HG02763 (cell line): ENCODE measurements at regions not wholly inside any gene's neighbourhood (a gene's known extent, or its start where the extent isn't known, plus 50 kb on each side); places are given as distances from the start of the nearest gene placed in this dataset.
A peak's percentile ranks its signal among the peaks of the same experiment; 100 is the strongest.
"Not testable (repeated sequence)": the region's sequence is repeated elsewhere in the genome, so short reads cannot be mapped to it uniquely, and the experiment has no call there.

Experiments used
- ATAC-seq: cut with Tn5 transposase; IDR thresholded peaks from one replicate; pipeline ENCODE4 v1.9.1; 2021; ENCODE audit warnings: mild to moderate bottlenecking, moderate library complexity; ENCODE audit not compliant: unreplicated experiment

GRCh38 chr1:166488327-166488726 is 321.5 kb upstream of the FAM78B start:
- no peak for ATAC-seq

DNA sequence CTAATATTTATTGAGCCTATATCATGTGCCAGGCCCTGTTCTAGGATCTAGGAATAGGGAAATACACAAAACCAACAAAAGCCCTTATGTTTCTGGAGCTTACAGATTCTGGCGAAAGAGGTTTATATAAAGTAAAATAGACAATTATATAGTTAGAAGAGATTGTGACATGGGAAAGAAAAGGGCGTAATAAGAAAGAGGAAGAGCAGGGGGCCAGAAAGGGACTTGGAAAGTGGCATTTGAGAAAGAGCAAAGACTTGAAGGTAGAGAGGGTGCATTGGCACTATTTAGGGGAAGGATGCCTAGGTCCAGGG is 322.5 kb upstream of the FAM78B start:
- no peak for ATAC-seq

GRCh38 chr1:166489670-166490436 is 323.1 kb upstream of the FAM78B start:
- ATAC-seq = peak; percentile 84

- ATAC-seq = no peak
Observed at GRCh38 chr1:166490437-166490991, 323.7 kb upstream of the FAM78B start.

GRCh38 chr1:166493765-166494164 is 327.0 kb upstream of the FAM78B start:
- not testable (repeated sequence) for ATAC-seq

DNA sequence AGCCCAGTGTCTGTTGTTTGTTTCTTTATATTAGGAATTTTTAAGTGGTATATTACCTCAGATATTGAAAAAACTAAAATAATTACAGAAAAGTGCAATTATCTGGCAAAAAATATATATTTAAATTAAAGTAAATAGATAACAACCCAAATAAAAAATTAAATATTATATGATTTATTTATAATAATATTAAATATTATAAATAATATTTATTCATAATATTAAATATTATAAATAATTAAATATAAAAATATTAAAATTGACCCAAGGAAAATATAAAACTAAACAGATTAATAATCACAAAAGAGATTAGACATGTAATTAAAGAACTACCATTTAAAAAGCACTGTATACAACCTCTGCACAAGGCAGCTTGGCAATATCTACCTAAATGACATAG is 331.9 kb upstream of the POGK start:
- no peak for ATAC-seq

DNA sequence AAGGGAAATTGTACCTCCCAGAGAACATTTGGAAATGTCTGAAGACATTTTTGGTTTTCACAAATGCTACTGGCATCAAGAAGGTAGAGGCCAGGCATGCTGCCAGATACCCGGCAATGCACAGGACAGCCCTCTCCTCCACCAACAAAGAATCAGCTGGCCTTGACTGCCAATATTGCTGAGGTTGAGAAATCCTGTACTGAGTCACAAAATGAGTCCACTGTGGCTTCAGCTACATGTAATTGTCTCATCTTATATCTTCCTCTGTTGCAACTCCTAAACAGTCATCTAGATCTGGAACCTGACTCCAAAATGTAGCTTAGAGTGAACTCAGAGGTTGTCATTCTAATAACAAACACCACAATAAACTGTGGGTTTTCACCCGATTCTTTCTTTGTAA is 327.5 kb upstream of the POGK start:
- no peak for ATAC-seq

DNA sequence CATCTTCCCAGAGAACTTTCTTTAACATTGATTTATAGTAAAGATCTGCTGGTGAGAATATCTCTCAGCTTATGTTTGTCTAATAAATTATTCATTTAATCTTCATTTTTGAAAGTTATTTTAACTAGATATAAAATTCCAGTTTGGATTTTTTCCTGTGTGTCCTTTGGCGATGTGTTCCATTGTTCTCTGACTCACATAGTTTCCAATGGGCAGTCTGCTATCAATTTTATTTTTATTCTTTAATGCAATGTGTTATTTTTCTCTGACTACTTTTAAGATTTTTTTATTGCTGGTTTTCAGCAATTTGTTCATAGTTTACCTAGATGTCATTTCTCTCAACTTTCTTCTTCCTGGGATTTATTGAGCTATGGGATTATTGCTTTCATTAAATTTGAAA is 325.2 kb upstream of the POGK start:
- ATAC-seq = no peak

- no peak for ATAC-seq
Observed at GRCh38 chr1:166527752-166528151, 311.5 kb upstream of the POGK start.

GRCh38 chr1:166538646-166539045 is 300.6 kb upstream of the POGK start:
- ATAC-seq = no peak

- ATAC-seq = no peak
Observed at GRCh38 chr1:166544036-166544435, 295.2 kb upstream of the POGK start.

DNA sequence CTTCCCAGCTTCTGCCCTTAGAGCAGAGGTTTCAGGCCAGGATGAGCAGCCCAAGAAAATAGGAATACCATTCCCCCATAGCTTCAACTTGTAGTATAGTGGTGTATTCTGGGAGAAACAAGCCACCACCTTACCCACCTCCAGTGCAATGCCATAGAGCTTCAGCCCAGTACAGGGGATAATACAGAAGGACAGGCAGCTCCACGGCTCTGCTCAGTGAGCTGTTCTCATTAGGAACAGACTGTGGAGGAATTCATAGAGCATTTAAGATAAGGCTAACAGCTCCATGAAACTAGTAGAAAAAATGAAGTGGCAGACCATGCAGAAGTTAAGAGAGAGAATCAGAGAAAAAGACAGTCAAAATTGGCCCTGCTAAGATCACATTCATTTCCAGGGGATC is 294.7 kb upstream of the POGK start:
- no peak for ATAC-seq

- ATAC-seq = no peak
Observed at GRCh38 chr1:166552706-166553105, 286.6 kb upstream of the POGK start.

DNA sequence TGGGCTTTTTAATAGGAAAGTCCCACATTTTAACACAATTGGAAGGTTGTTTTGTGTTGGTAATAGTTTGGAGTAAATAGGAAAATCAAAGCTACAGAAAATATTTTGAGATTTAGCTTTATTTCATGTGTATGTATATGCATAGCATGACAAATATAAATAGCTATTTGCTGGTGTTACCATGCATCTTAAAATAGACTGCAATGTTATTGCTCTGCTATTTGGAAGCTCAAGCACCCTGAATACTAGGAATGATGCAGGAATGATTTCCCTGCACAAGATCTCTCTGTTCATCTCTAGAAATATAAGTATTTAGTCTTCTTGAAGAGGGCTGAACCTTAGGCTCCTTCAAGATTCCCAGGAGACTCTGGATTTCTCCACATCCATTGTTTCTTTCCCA is 268.3 kb upstream of the POGK start:
- ATAC-seq = no peak

DNA sequence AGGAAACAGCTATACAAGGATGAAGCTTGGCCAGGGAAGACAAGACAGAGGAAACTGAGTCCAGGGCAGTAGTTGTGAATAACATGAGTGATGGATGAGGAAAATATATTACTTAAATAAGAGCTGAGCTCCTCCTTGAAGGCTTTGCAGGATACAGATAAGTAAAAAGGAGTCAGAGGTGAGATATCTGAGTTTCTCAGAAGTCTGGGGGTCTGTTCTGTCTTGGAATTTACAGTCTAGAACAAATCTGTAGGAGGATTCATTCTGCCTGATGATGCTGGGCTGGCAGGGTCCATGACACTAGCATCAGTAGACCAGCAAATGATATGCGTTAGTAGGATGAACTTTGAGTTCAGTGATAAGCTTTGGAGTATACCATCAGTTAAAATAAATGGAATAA is 266.1 kb upstream of the POGK start:
- ATAC-seq = no peak

- no peak for ATAC-seq
Observed at GRCh38 chr1:166579557-166580501, 259.4 kb upstream of the POGK start.

DNA sequence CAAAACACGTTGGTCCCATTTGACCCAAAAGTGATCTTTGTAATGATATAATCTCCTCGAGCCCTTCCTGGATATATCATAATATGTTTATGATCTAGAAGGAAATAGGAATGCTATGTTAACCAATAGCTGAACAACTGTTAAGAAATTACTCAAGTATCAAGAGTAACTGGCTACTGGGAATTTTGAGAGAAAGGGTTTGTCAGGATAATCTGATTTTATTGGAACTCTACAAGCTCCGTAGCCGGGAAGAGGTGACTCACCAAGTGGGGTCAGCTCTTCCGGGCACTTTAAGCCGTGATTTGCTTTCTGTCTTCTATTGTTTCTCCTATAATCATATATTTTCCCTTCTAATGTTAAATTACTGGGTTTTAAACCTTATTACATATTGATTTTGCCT is 250.5 kb upstream of the POGK start:
- no peak for ATAC-seq

- no peak for ATAC-seq
Observed at GRCh38 chr1:166590161-166590560, 249.1 kb upstream of the POGK start.

DNA sequence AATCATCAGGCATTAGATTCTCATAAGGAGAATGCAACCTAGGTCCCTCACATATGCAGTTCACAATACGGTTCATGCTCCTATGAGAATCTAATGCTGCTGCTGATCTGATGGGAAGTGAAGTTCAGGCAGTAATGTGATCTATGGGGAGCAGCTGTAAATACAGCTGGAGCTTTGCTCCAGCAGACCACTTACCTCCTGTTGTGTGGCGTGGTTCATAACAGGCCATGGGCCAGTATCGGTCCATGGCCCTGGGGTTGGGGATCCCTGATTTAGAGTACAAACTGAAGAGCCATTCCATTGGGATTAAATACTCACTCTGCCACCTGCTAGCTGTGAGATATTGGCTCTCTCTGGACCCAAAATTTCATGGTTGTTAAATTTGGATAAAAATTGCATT is 244.6 kb upstream of the POGK start:
- no peak for ATAC-seq

GRCh38 chr1:166597516-166597915 is 241.8 kb upstream of the POGK start:
- ATAC-seq = no peak

DNA sequence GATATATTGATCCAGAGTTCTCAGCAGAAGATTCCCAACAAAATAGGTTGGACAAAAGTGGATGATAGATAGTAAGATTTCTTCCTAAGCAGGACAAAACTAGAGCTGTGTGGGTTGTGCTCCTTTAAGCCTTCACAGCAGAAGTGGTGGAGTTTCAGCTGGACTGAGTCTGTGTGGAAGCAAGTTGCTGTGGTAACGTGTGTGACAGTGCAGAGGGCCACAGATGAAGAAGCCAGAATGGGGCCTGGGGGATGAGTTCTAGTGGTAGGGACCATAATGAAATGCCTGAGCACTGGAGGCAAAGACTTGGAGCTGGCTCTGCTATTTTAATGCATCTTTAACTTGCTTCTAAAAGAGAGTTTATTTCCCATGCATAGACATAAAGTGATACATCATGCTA is 238.7 kb upstream of the POGK start:
- no peak for ATAC-seq
